Endothelial cell of umbilical vein (primary cell): ENCODE measurements at regions not wholly inside any gene's neighbourhood (a gene's known extent, or its start where the extent isn't known, plus 50 kb on each side); places are given as distances from the start of the nearest gene placed in this dataset.

Experiments
- BruUV-seq: library from RNA; stranded (reverse); fragments of 400-500 nt; replicated peaks from 2 replicates; lab custom pipeline; 2021; lab: Mats Ljungman, UMichigan
- CTCF ChIA-PET: fragments of 300-600, 350-600 bp; sonication (Branson Sonifier 250); formaldehyde crosslinking; loops from one replicate; lab custom pipeline; 2021; ENCODE audit warnings: antibody characterized with exemption, inconsistent platforms; lab: Charles Lee
- POLR2A ChIA-PET: fragments of 300-600, 350-600 bp; sonication (Branson Sonifier 250); formaldehyde crosslinking; loops from one replicate; lab custom pipeline; 2021; ENCODE audit warnings: antibody characterized with exemption, inconsistent platforms; lab: Charles Lee
- DNase-seq: peaks from one replicate; pipeline ENCODE4 v3.0.0-alpha.2; 2011; ENCODE audit warnings: low read depth, low spot score
- FAIRE-seq: peaks from 2 replicates; lab custom pipeline; 2011; peaks lifted over from hg19 to GRCh38; lab: Jason Lieb, UNC
- H2AFZ ChIP-seq: 2 replicates; pipeline ENCODE4 v1.6.0; 2012; ENCODE audit warnings: low read depth, low read length, control low read depth, inconsistent platforms
- H3K27ac ChIP-seq: 2 replicates; pipeline ENCODE4 v1.5.1; 2011; ENCODE audit warnings: low read depth, mild to moderate bottlenecking, control low read depth, low read length, moderate library complexity; ENCODE audit not compliant: insufficient read depth
- H3K27me3 ChIP-seq, 2 experiments: 2 replicates each; pipeline versions ENCODE4 v1.6.0 to v1.6.1; 2011; ENCODE audit warnings: low read length in 2 of 2, mixed read lengths in 1 of 2; ENCODE audit not compliant: control insufficient read depth in 2 of 2, insufficient read depth in 2 of 2
- H3K36me3 ChIP-seq, 2 experiments: 2 replicates in 1 of 2; 3 replicates in 1 of 2; pipeline ENCODE4 v1.5.1; 2011; ENCODE audit warnings: low read length in 2 of 2, mild to moderate bottlenecking in 1 of 2, moderate library complexity in 1 of 2; ENCODE audit not compliant: control insufficient read depth in 2 of 2, insufficient read depth in 2 of 2; ENCODE audit errors: extremely low read depth in 1 of 2
- H3K4me1 ChIP-seq: 3 replicates; pipeline ENCODE4 v1.5.1; 2011; ENCODE audit warnings: mild to moderate bottlenecking, low read length; ENCODE audit not compliant: control insufficient read depth, insufficient read depth; ENCODE audit errors: extremely low read depth
- H3K4me2 ChIP-seq: 2 replicates; pipeline ENCODE4 v1.6.1; 2011; ENCODE audit warnings: low read length, control low read depth, mixed read lengths; ENCODE audit not compliant: insufficient read depth
- H3K4me3 ChIP-seq, 3 experiments: fragments of 200-600 bp in 1 of 3; sonication (generic), shearing (Covaris generic) in 1 of 3; replicated peaks in 1 of 3; 2 replicates each; pipeline ENCODE4 v1.5.1; 2011 to 2016; ENCODE audit warnings: control low read depth in 3 of 3, low read length in 3 of 3, mild to moderate bottlenecking in 2 of 3, inconsistent platforms in 1 of 3, low read depth in 1 of 3, moderate library complexity in 1 of 3; ENCODE audit not compliant: insufficient read depth in 1 of 3
- H3K79me2 ChIP-seq: 2 replicates; pipeline ENCODE4 v1.6.0; 2012; ENCODE audit warnings: low read length, inconsistent platforms; ENCODE audit not compliant: control insufficient read depth, insufficient read depth
- H3K9ac ChIP-seq: replicated peaks from 2 replicates; pipeline ENCODE3; 2011; ENCODE audit warnings: low read length, control low read depth; ENCODE audit not compliant: insufficient read depth; ENCODE audit errors: extremely low read depth
- H3K9me1 ChIP-seq: replicated peaks from 3 replicates; pipeline ENCODE4 v1.6.0; 2011; ENCODE audit warnings: mild to moderate bottlenecking, low read length; ENCODE audit not compliant: control insufficient read depth, insufficient read depth; ENCODE audit errors: extremely low read depth
- H3K9me3 ChIP-seq: replicated peaks from 2 replicates; pipeline ENCODE4 v1.5.1; 2012; ENCODE audit warnings: low read length, inconsistent platforms; ENCODE audit not compliant: control insufficient read depth, insufficient read depth
- H4K20me1 ChIP-seq: replicated peaks from 2 replicates; pipeline ENCODE3; 2011; ENCODE audit warnings: mild to moderate bottlenecking, low read length; ENCODE audit not compliant: control insufficient read depth, insufficient read depth; ENCODE audit errors: extremely low read depth
- EZH2 ChIP-seq: IDR thresholded peaks from 2 replicates; pipeline ENCODE4 v1.6.1; 2012; ENCODE audit warnings: borderline replicate concordance, low read depth, mild to moderate bottlenecking, moderate library complexity, low read length, inconsistent platforms; ENCODE audit not compliant: severe bottlenecking
- GATA2 ChIP-seq: IDR thresholded peaks from 2 replicates; pipeline ENCODE4 v1.7.0; 2011; ENCODE audit warnings: low read depth, mild to moderate bottlenecking, moderate library complexity, mixed read lengths, low read length; ENCODE audit not compliant: insufficient read length, insufficient read depth
- MYC ChIP-seq: IDR thresholded peaks from one replicate; pipeline ENCODE4 v1.6.1; 2011; ENCODE audit warnings: mild to moderate bottlenecking, low read depth, low read length
- POLR2AphosphoS5 ChIP-seq: IDR thresholded peaks from 2 replicates; pipeline ENCODE4 v1.6.1; 2012; ENCODE audit warnings: low read depth, mild to moderate bottlenecking, control low read depth, low read length, moderate library complexity; ENCODE audit not compliant: insufficient read depth
- dilution Hi-C: fragments of 300-500 bp; cut with MboI; formaldehyde crosslinking; loops from one replicate; pipeline ENCODE4 v1.15.0; 2019; ENCODE audit warnings: low sequenced_read_pairs; ENCODE audit not compliant: extremely low pct_ligation_motif_present
- intact Hi-C: fragments of 100-400 bp; cut with micrococcal nuclease; formaldehyde crosslinking; loops from one replicate; pipeline ENCODE4 v1.10.0; 2022
- TF ChIP-seq, protein P1 (sequence below), 2 donors: IDR thresholded peaks; 1 replicate in 1 of 2; 2 replicates in 1 of 2; pipeline ENCODE4 v1.5.1; 2011; ENCODE audit warnings: low read length in 2 of 2, mild to moderate bottlenecking in 2 of 2, moderate library complexity in 2 of 2, control low read depth in 1 of 2, inconsistent platforms in 1 of 2, low read depth in 1 of 2; ENCODE audit not compliant: insufficient read depth in 1 of 2; ENCODE audit errors: extremely low read depth in 1 of 2
- TF ChIP-seq, protein P2 (sequence below): IDR thresholded peaks from 2 replicates; pipeline ENCODE4 v1.6.1; 2011; ENCODE audit not compliant: insufficient read depth, insufficient read length

GRCh38 chr1:29983321-29983720, 740.1 kb downstream of the MATN1 start:
- CTCF ChIA-PET = no interaction called here
- H3K9ac ChIP-seq = no peak overlapping the region
- DNase-seq (no peak), FAIRE-seq (no peak)
- dilution Hi-C loops = no loop called here
- intact Hi-C loops = no loop called here
- no TSS peak for BruUV-seq
- H3K4me2 ChIP-seq = no peak overlapping the region
- H3K9me3 ChIP-seq = no peaks in the 10 kb centered on the region
- H2AFZ ChIP-seq = no peak overlapping the region
- no peak for TF ChIP-seq MYC
- no peak overlapping the region for H3K27ac ChIP-seq
- no peaks in the 10 kb centered on the region for H4K20me1 ChIP-seq
- H3K4me3 ChIP-seq = no peak overlapping the region
- H3K36me3 ChIP-seq = no peaks in the 10 kb centered on the region
- POLR2A ChIA-PET = no interaction called here
- H3K4me1 ChIP-seq = no peaks in the 10 kb centered on the region
- no peaks in the 10 kb centered on the region for H3K79me2 ChIP-seq
- no peaks in the 10 kb centered on the region for H3K9me1 ChIP-seq
- no peaks in the 10 kb centered on the region for H3K27me3 ChIP-seq

DNA sequence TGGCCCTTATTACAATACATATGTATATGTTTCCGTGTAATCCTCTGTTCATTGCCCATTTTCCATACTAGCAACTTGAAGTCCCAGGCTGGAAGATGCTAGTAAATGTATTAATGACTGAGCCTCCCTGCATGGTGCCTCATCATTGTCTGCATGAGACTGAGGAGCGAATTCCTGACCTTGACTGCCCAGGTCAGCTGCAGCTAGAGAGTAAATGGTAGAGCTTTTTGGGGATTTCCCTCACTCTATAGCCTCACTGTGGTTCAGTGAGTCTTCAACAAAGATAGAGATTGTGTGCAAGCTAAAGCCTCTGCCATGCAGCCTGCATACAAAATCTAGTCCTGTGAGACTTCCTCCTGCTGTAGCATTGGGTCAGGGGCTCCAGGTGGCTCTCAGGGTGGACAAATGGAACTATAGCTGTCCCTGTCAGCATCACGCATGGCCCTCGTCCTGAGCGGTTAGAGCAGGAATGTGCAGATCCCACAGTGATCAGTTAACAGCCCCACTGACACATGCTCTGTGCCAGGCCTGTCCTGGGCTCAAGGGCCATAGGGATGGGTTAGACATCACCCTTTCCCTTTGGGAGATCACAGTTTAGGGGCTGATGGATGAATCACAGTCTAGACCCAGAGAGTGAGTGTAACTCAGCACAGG, 741.7 kb downstream of the MATN1 start:
- dilution Hi-C loops = no loop called here
- Histone ChIP-seq H3K4me1 (no peaks in the 10 kb centered on the region), H3K4me3 (no peak overlapping the region), H3K9ac (no peak overlapping the region), H3K9me1 (no peaks in the 10 kb centered on the region), H4K20me1 (no peaks in the 10 kb centered on the region), H3K4me2 (no peak overlapping the region), H3K9me3 (no peaks in the 10 kb centered on the region), H3K27me3 (no peaks in the 10 kb centered on the region), H3K27ac (no peak overlapping the region), H3K36me3 (no peaks in the 10 kb centered on the region), H3K79me2 (no peaks in the 10 kb centered on the region), H2AFZ (no peak overlapping the region)
- ChIA-PET POLR2A (no interaction called here), CTCF (no interaction called here)
- no peak for FAIRE-seq
- intact Hi-C loops = no loop called here
- TF ChIP-seq EZH2 = no peak
- TF ChIP-seq, protein P1, sequence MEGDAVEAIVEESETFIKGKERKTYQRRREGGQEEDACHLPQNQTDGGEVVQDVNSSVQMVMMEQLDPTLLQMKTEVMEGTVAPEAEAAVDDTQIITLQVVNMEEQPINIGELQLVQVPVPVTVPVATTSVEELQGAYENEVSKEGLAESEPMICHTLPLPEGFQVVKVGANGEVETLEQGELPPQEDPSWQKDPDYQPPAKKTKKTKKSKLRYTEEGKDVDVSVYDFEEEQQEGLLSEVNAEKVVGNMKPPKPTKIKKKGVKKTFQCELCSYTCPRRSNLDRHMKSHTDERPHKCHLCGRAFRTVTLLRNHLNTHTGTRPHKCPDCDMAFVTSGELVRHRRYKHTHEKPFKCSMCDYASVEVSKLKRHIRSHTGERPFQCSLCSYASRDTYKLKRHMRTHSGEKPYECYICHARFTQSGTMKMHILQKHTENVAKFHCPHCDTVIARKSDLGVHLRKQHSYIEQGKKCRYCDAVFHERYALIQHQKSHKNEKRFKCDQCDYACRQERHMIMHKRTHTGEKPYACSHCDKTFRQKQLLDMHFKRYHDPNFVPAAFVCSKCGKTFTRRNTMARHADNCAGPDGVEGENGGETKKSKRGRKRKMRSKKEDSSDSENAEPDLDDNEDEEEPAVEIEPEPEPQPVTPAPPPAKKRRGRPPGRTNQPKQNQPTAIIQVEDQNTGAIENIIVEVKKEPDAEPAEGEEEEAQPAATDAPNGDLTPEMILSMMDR (IDR thresholded peaks at IDR 0.05; ENCODE audit: extremely low read depth in 1 of 2, insufficient read depth in 1 of 2, low read depth in 1 of 2, low read length in 2 of 2) = no peak
- no peak for TF ChIP-seq POLR2AphosphoS5
- no peak for TF ChIP-seq GATA2
- TF ChIP-seq, protein P2, sequence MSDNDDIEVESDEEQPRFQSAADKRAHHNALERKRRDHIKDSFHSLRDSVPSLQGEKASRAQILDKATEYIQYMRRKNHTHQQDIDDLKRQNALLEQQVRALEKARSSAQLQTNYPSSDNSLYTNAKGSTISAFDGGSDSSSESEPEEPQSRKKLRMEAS = no peak
- no peak for TF ChIP-seq MYC
- DNase-seq = no peak
- BruUV-seq = no TSS peak
